ENCODE measurements at regions not wholly inside any gene's neighbourhood (a gene's known extent, or its start where the extent isn't known, plus 50 kb on each side); places are given as distances from the start of the nearest gene placed in this dataset.

GRCh38 chr16:85246973-85247372, 134.7 kb upstream of the CIBAR2 start:
- TF ChIP-seq, protein P1, sequence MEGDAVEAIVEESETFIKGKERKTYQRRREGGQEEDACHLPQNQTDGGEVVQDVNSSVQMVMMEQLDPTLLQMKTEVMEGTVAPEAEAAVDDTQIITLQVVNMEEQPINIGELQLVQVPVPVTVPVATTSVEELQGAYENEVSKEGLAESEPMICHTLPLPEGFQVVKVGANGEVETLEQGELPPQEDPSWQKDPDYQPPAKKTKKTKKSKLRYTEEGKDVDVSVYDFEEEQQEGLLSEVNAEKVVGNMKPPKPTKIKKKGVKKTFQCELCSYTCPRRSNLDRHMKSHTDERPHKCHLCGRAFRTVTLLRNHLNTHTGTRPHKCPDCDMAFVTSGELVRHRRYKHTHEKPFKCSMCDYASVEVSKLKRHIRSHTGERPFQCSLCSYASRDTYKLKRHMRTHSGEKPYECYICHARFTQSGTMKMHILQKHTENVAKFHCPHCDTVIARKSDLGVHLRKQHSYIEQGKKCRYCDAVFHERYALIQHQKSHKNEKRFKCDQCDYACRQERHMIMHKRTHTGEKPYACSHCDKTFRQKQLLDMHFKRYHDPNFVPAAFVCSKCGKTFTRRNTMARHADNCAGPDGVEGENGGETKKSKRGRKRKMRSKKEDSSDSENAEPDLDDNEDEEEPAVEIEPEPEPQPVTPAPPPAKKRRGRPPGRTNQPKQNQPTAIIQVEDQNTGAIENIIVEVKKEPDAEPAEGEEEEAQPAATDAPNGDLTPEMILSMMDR (conservative IDR thresholded peaks at IDR 0.05; ENCODE audit: low read length), result no peak
- no peak for TF ChIP-seq EZH2phosphoT487 (IDR thresholded peaks at IDR 0.05; ENCODE audit: borderline replicate concordance)

Measured in Loucy (cell line).